WTC11 (cell line): ENCODE measurements at regions not wholly inside any gene's neighbourhood (a gene's known extent, or its start where the extent isn't known, plus 50 kb on each side); places are given as distances from the start of the nearest gene placed in this dataset.

ENCODE experiments used
- ATAC-seq: fragments of 200-7000 bp; cut with Tn5 transposase; 2 replicates; pipeline ENCODE4 v1.10.0; 2021; ENCODE audit warnings: mild to moderate bottlenecking, moderate library complexity
- CTCF ChIA-PET: fragments of 300-600 bp; sonication (Branson Sonifier 250); formaldehyde crosslinking; loops from one replicate; lab custom pipeline; 2021; ENCODE audit warnings: antibody characterized with exemption; lab: Charles Lee
- POLR2A ChIA-PET: fragments of 350-600 bp; sonication (Branson Sonifier 250); formaldehyde crosslinking; loops from one replicate; lab custom pipeline; 2021; ENCODE audit warnings: antibody characterized with exemption; lab: Charles Lee
- DNase-seq: peaks from one replicate; pipeline ENCODE4 v3.0.0; 2021; ENCODE audit warnings: low spot score
- H3K27ac Mint-ChIP-seq: 2 replicates; pipeline ENCODE4 v1.8.0; 2021; ENCODE audit warnings: mixed read lengths
- H3K27me3 Mint-ChIP-seq: 2 replicates; pipeline ENCODE4 v1.8.0; 2021; ENCODE audit warnings: low read depth, mild to moderate bottlenecking, moderate library complexity, mixed read lengths
- H3K36me3 Mint-ChIP-seq: 2 replicates; pipeline ENCODE4 v1.8.0; 2021; ENCODE audit warnings: mixed read lengths
- H3K4me1 Mint-ChIP-seq: 2 replicates; pipeline ENCODE4 v1.8.0; 2022; ENCODE audit warnings: mixed read lengths
- H3K4me3 Mint-ChIP-seq: 2 replicates; pipeline ENCODE4 v1.8.0; 2021; ENCODE audit warnings: mild to moderate bottlenecking, moderate library complexity, mixed read lengths
- H3K9me3 Mint-ChIP-seq: 2 replicates; pipeline ENCODE4 v1.8.0; 2021; ENCODE audit warnings: mixed read lengths
- CBFB ChIP-seq: sonication (generic); formaldehyde crosslinking; IDR thresholded peaks from 2 replicates; pipeline ENCODE4 v1.8.1; 2022; ENCODE audit warnings: mild to moderate bottlenecking, low read depth, missing genetic modification reagents
- ELF4 ChIP-seq: sonication (generic); formaldehyde crosslinking; IDR thresholded peaks from 2 replicates; pipeline ENCODE4 v1.8.1; 2022; ENCODE audit warnings: low read depth, mild to moderate bottlenecking, moderate library complexity, missing genetic modification reagents
- GABPB1 ChIP-seq: sonication (generic); formaldehyde crosslinking; IDR thresholded peaks from 2 replicates; pipeline ENCODE4 v1.8.1; 2023; ENCODE audit warnings: mild to moderate bottlenecking, missing genetic modification reagents
- GRHL2 ChIP-seq: fragments of 250-450 bp; sonication (Bioruptor Pico); IDR thresholded peaks from 2 replicates; pipeline ENCODE4 v1.8.0; 2022; ENCODE audit warnings: mild to moderate bottlenecking, moderate library complexity; ENCODE audit not compliant: insufficient replicate concordance, severe bottlenecking
- MYBL2 ChIP-seq: sonication (generic); formaldehyde crosslinking; IDR thresholded peaks from 2 replicates; pipeline ENCODE4 v1.8.1; 2023; ENCODE audit warnings: mild to moderate bottlenecking, moderate library complexity, missing genetic modification reagents
- TCF7 ChIP-seq: sonication (generic); formaldehyde crosslinking; IDR thresholded peaks from 2 replicates; pipeline ENCODE4 v1.8.0; 2022; ENCODE audit warnings: mild to moderate bottlenecking, low read depth, missing genetic modification reagents, moderate library complexity
- ZNF121 ChIP-seq: sonication (generic); formaldehyde crosslinking; IDR thresholded peaks from 2 replicates; pipeline ENCODE4 v1.8.0; 2023; ENCODE audit warnings: missing genetic modification reagents
- ZNF138 ChIP-seq: sonication (generic); formaldehyde crosslinking; conservative IDR thresholded peaks from 2 replicates; pipeline ENCODE4 v1.8.1; 2022; ENCODE audit warnings: mild to moderate bottlenecking, moderate library complexity, missing genetic modification reagents
- ZNF263 ChIP-seq: sonication (generic); formaldehyde crosslinking; IDR thresholded peaks from 2 replicates; pipeline ENCODE4 v1.8.1; 2022; ENCODE audit warnings: low read depth, mild to moderate bottlenecking, moderate library complexity, missing genetic modification reagents
- TF ChIP-seq, protein P1 (sequence below): sonication (generic); formaldehyde crosslinking; IDR thresholded peaks from 2 replicates; pipeline ENCODE4 v1.8.0; 2023; ENCODE audit warnings: missing genetic modification reagents, mild to moderate bottlenecking, borderline replicate concordance
- TF ChIP-seq, protein P2 (sequence below): sonication (generic); formaldehyde crosslinking; IDR thresholded peaks from 2 replicates; pipeline ENCODE4 v1.8.1; 2023; ENCODE audit warnings: mild to moderate bottlenecking, missing genetic modification reagents
- TF ChIP-seq, protein P3 (sequence below): fragments of 250-450 bp; sonication (Bioruptor Pico); IDR thresholded peaks from 2 replicates; pipeline ENCODE4 v1.9.0; 2021; ENCODE audit warnings: mild to moderate bottlenecking
- TF ChIP-seq, protein P4 (sequence below): sonication (generic); formaldehyde crosslinking; IDR thresholded peaks from 2 replicates; pipeline ENCODE4 v1.8.1; 2022; ENCODE audit warnings: mild to moderate bottlenecking, missing genetic modification reagents, moderate library complexity, borderline replicate concordance
- TF ChIP-seq, protein P5 (sequence below): sonication (generic); formaldehyde crosslinking; IDR thresholded peaks from 2 replicates; pipeline ENCODE4 v1.8.0; 2022; ENCODE audit warnings: mild to moderate bottlenecking, missing genetic modification reagents
- TF ChIP-seq, protein P6 (sequence below): sonication (generic); formaldehyde crosslinking; IDR thresholded peaks from 2 replicates; pipeline ENCODE4 v1.8.1; 2023; ENCODE audit warnings: mild to moderate bottlenecking, missing genetic modification reagents
- TF ChIP-seq, protein P7 (sequence below): fragments of 200-600 bp; IDR thresholded peaks from 2 replicates; pipeline ENCODE4 v1.8.0; 2022; ENCODE audit warnings: antibody characterized with exemption
- TF ChIP-seq, protein P8 (sequence below): sonication (generic); formaldehyde crosslinking; IDR thresholded peaks from 2 replicates; pipeline ENCODE4 v1.8.0; 2023; ENCODE audit warnings: missing genetic modification reagents
- TF ChIP-seq, protein P9 (sequence below): sonication (generic); formaldehyde crosslinking; IDR thresholded peaks from 2 replicates; pipeline ENCODE4 v1.8.1; 2022; ENCODE audit warnings: low read depth, missing genetic modification reagents, borderline replicate concordance
- TF ChIP-seq, protein P10 (sequence below): fragments of 250-450 bp; sonication (Bioruptor Pico); IDR thresholded peaks from 2 replicates; pipeline ENCODE4 v1.9.0; 2021; ENCODE audit warnings: mild to moderate bottlenecking

DNA sequence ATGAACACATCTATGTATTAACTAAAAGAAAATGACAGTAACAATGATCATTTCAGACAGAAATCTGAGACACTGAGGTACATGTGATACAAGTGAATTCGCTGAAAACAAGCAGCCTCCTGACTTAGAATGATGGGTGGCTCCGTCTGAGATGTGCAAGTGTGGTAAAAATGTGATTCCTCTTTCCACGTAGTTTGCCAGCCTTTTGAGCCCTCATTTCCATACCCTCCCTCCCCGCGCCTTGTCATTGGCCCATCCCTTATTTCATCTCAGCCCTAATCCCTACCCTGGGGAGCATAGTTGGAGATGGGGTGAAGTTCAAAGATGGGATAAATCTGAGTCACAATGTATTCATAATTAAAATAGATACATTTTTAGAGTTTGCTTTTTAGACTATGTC is 107.8 kb downstream of the BMP4 start (continued):
- TF ChIP-seq, protein P1, sequence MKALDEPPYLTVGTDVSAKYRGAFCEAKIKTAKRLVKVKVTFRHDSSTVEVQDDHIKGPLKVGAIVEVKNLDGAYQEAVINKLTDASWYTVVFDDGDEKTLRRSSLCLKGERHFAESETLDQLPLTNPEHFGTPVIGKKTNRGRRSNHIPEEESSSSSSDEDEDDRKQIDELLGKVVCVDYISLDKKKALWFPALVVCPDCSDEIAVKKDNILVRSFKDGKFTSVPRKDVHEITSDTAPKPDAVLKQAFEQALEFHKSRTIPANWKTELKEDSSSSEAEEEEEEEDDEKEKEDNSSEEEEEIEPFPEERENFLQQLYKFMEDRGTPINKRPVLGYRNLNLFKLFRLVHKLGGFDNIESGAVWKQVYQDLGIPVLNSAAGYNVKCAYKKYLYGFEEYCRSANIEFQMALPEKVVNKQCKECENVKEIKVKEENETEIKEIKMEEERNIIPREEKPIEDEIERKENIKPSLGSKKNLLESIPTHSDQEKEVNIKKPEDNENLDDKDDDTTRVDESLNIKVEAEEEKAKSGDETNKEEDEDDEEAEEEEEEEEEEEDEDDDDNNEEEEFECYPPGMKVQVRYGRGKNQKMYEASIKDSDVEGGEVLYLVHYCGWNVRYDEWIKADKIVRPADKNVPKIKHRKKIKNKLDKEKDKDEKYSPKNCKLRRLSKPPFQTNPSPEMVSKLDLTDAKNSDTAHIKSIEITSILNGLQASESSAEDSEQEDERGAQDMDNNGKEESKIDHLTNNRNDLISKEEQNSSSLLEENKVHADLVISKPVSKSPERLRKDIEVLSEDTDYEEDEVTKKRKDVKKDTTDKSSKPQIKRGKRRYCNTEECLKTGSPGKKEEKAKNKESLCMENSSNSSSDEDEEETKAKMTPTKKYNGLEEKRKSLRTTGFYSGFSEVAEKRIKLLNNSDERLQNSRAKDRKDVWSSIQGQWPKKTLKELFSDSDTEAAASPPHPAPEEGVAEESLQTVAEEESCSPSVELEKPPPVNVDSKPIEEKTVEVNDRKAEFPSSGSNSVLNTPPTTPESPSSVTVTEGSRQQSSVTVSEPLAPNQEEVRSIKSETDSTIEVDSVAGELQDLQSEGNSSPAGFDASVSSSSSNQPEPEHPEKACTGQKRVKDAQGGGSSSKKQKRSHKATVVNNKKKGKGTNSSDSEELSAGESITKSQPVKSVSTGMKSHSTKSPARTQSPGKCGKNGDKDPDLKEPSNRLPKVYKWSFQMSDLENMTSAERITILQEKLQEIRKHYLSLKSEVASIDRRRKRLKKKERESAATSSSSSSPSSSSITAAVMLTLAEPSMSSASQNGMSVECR = no peak

DNA sequence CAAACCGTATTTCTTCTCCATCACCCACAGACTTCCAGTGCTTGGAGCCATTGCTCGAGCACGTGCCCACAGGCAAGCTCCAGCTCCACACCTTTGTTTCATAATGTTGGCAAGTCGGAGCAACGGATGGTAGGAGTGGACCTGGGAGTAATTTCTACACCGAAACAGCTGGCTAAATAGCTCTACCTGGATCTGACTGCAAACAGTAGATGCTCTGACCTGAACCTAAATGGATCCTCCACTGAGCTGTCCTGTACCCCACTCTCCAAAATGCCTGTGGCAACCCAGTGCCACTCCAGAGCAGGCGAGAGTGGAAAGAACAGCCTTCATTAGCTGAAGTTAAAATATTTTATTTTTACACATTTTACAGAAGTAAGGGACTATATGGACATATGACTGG is 108.7 kb downstream of the BMP4 start:
- Mint-ChIP-seq H3K36me3 (no peaks in the 10 kb centered on the region), H3K9me3 (no peaks in the 10 kb centered on the region), H3K4me1 (peaks cover 18% of the 10 kb centered on the region), H3K4me3 (no peak overlapping the region), H3K27me3 (no peaks in the 10 kb centered on the region), H3K27ac (no peak overlapping the region)
- ChIA-PET POLR2A (no interaction called here), CTCF (no interaction called here)
- no peak for DNase-seq
- ATAC-seq = no peak
- no peak for TF ChIP-seq GRHL2 (CRISPR knock-in tag)
- TF ChIP-seq, protein P2, sequence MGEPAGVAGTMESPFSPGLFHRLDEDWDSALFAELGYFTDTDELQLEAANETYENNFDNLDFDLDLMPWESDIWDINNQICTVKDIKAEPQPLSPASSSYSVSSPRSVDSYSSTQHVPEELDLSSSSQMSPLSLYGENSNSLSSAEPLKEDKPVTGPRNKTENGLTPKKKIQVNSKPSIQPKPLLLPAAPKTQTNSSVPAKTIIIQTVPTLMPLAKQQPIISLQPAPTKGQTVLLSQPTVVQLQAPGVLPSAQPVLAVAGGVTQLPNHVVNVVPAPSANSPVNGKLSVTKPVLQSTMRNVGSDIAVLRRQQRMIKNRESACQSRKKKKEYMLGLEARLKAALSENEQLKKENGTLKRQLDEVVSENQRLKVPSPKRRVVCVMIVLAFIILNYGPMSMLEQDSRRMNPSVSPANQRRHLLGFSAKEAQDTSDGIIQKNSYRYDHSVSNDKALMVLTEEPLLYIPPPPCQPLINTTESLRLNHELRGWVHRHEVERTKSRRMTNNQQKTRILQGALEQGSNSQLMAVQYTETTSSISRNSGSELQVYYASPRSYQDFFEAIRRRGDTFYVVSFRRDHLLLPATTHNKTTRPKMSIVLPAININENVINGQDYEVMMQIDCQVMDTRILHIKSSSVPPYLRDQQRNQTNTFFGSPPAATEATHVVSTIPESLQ (CRISPR knock-in tag) = no peak
- TF ChIP-seq, protein P3, sequence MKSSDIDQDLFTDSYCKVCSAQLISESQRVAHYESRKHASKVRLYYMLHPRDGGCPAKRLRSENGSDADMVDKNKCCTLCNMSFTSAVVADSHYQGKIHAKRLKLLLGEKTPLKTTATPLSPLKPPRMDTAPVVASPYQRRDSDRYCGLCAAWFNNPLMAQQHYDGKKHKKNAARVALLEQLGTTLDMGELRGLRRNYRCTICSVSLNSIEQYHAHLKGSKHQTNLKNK (CRISPR knock-in tag) = no peak
- TF ChIP-seq, protein P4, sequence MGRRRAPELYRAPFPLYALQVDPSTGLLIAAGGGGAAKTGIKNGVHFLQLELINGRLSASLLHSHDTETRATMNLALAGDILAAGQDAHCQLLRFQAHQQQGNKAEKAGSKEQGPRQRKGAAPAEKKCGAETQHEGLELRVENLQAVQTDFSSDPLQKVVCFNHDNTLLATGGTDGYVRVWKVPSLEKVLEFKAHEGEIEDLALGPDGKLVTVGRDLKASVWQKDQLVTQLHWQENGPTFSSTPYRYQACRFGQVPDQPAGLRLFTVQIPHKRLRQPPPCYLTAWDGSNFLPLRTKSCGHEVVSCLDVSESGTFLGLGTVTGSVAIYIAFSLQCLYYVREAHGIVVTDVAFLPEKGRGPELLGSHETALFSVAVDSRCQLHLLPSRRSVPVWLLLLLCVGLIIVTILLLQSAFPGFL = no peak
- TF ChIP-seq GABPB1 (CRISPR knock-in tag) = no peak
- TF ChIP-seq, protein P5, sequence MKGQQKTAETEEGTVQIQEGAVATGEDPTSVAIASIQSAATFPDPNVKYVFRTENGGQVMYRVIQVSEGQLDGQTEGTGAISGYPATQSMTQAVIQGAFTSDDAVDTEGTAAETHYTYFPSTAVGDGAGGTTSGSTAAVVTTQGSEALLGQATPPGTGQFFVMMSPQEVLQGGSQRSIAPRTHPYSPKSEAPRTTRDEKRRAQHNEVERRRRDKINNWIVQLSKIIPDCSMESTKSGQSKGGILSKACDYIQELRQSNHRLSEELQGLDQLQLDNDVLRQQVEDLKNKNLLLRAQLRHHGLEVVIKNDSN (CRISPR knock-in tag) = no peak
- TF ChIP-seq ZNF138 (CRISPR knock-in tag) = no peak
- TF ChIP-seq, protein P6, sequence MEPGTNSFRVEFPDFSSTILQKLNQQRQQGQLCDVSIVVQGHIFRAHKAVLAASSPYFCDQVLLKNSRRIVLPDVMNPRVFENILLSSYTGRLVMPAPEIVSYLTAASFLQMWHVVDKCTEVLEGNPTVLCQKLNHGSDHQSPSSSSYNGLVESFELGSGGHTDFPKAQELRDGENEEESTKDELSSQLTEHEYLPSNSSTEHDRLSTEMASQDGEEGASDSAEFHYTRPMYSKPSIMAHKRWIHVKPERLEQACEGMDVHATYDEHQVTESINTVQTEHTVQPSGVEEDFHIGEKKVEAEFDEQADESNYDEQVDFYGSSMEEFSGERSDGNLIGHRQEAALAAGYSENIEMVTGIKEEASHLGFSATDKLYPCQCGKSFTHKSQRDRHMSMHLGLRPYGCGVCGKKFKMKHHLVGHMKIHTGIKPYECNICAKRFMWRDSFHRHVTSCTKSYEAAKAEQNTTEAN (CRISPR knock-in tag) = no peak
- TF ChIP-seq ELF4 = no peak
- no peak for TF ChIP-seq ZNF121 (CRISPR knock-in tag)
- no peak for TF ChIP-seq ZNF263 (CRISPR knock-in tag)
- no peak for TF ChIP-seq MYBL2 (CRISPR knock-in tag)
- no peak for TF ChIP-seq TCF7 (CRISPR knock-in tag)
- TF ChIP-seq, protein P7, sequence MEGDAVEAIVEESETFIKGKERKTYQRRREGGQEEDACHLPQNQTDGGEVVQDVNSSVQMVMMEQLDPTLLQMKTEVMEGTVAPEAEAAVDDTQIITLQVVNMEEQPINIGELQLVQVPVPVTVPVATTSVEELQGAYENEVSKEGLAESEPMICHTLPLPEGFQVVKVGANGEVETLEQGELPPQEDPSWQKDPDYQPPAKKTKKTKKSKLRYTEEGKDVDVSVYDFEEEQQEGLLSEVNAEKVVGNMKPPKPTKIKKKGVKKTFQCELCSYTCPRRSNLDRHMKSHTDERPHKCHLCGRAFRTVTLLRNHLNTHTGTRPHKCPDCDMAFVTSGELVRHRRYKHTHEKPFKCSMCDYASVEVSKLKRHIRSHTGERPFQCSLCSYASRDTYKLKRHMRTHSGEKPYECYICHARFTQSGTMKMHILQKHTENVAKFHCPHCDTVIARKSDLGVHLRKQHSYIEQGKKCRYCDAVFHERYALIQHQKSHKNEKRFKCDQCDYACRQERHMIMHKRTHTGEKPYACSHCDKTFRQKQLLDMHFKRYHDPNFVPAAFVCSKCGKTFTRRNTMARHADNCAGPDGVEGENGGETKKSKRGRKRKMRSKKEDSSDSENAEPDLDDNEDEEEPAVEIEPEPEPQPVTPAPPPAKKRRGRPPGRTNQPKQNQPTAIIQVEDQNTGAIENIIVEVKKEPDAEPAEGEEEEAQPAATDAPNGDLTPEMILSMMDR = no peak
- no peak for TF ChIP-seq CBFB (CRISPR knock-in tag)
- TF ChIP-seq, protein P8, sequence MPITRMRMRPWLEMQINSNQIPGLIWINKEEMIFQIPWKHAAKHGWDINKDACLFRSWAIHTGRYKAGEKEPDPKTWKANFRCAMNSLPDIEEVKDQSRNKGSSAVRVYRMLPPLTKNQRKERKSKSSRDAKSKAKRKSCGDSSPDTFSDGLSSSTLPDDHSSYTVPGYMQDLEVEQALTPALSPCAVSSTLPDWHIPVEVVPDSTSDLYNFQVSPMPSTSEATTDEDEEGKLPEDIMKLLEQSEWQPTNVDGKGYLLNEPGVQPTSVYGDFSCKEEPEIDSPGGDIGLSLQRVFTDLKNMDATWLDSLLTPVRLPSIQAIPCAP (CRISPR knock-in tag) = no peak
- TF ChIP-seq, protein P9, sequence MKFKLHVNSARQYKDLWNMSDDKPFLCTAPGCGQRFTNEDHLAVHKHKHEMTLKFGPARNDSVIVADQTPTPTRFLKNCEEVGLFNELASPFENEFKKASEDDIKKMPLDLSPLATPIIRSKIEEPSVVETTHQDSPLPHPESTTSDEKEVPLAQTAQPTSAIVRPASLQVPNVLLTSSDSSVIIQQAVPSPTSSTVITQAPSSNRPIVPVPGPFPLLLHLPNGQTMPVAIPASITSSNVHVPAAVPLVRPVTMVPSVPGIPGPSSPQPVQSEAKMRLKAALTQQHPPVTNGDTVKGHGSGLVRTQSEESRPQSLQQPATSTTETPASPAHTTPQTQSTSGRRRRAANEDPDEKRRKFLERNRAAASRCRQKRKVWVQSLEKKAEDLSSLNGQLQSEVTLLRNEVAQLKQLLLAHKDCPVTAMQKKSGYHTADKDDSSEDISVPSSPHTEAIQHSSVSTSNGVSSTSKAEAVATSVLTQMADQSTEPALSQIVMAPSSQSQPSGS = no peak
- TF ChIP-seq, protein P10, sequence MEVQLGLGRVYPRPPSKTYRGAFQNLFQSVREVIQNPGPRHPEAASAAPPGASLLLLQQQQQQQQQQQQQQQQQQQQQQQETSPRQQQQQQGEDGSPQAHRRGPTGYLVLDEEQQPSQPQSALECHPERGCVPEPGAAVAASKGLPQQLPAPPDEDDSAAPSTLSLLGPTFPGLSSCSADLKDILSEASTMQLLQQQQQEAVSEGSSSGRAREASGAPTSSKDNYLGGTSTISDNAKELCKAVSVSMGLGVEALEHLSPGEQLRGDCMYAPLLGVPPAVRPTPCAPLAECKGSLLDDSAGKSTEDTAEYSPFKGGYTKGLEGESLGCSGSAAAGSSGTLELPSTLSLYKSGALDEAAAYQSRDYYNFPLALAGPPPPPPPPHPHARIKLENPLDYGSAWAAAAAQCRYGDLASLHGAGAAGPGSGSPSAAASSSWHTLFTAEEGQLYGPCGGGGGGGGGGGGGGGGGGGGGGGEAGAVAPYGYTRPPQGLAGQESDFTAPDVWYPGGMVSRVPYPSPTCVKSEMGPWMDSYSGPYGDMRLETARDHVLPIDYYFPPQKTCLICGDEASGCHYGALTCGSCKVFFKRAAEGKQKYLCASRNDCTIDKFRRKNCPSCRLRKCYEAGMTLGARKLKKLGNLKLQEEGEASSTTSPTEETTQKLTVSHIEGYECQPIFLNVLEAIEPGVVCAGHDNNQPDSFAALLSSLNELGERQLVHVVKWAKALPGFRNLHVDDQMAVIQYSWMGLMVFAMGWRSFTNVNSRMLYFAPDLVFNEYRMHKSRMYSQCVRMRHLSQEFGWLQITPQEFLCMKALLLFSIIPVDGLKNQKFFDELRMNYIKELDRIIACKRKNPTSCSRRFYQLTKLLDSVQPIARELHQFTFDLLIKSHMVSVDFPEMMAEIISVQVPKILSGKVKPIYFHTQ (CRISPR knock-in tag) = no peak
